GM21576 (cell line): ENCODE measurements at regions not wholly inside any gene's neighbourhood (a gene's known extent, or its start where the extent isn't known, plus 50 kb on each side); places are given as distances from the start of the nearest gene placed in this dataset.

ENCODE experiments used
- ATAC-seq: cut with Tn5 transposase; IDR thresholded peaks from one replicate; pipeline ENCODE4 v1.9.1; 2021; ENCODE audit warnings: mild to moderate bottlenecking, moderate library complexity; ENCODE audit not compliant: unreplicated experiment

DNA sequence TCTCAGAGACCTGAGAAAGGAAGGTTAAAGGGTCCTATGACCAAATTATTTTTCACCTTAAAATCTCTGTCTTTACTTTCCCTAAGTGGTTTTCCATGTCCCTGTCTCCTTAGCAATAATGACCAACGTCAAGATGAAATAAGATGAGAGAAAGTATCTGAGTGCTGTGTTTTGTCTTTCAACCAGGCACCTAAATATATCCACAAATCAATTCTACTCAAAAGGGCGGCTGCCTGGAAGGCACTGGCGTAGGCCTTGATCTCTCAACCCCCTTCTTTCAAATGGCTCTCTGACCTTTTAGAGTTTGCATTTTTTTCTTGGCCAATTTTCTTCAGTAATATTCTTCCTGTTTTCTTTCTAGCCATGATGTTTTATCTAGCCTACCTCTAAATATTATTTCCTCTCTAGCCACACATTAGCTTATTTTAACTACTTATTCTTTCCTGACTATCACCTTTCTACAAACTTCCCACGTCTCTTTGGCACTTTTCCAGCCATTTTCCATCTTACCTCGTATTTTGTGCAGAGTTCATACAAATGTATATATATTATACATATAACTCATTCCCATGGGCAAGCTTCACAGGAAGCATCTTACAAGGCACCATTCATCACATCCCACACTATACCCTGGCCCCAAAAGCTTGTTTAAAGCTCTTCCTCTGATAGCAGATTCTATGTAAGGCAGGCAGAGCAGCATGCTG, 204.5 kb downstream of the SNX18 start:
- ATAC-seq, result no peak

DNA sequence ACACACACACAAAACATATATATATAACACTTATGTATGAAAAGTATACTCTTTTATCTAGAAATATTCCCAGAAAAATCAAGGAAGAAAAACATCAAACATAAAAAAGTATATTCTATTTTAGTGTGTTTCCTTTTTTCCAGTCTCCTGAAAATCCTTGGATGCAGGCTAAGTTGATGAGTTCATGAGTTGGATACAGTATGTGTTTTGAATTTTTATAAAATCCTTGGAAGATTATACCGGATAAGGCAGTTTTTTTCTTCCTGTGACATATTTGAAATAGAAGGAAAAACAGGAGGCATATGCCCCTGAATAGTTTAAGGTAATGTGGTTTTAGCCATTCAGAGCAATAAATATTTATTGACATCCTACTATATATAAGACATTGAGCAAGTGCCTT, 203.6 kb downstream of the SNX18 start:
- no peak for ATAC-seq

DNA sequence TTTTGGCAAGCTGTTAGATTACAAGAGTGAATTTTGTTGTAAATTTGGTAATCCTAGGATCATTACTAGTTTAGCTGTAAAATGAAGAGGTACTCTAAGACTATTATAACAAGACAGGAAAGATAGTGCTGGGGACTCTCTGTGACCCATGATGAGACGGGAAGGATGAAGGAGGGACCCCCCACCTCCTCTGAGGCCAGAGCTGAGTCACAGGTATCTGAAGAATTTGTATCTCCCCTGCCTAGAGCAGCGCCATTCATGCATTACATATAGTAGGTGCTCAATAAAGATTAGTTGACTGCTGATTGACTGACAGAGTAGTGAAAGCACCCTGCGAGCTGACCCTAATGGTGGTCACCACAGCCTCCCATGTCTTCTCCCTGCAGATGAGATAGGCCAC, 202.8 kb downstream of the SNX18 start:
- no peak for ATAC-seq

DNA sequence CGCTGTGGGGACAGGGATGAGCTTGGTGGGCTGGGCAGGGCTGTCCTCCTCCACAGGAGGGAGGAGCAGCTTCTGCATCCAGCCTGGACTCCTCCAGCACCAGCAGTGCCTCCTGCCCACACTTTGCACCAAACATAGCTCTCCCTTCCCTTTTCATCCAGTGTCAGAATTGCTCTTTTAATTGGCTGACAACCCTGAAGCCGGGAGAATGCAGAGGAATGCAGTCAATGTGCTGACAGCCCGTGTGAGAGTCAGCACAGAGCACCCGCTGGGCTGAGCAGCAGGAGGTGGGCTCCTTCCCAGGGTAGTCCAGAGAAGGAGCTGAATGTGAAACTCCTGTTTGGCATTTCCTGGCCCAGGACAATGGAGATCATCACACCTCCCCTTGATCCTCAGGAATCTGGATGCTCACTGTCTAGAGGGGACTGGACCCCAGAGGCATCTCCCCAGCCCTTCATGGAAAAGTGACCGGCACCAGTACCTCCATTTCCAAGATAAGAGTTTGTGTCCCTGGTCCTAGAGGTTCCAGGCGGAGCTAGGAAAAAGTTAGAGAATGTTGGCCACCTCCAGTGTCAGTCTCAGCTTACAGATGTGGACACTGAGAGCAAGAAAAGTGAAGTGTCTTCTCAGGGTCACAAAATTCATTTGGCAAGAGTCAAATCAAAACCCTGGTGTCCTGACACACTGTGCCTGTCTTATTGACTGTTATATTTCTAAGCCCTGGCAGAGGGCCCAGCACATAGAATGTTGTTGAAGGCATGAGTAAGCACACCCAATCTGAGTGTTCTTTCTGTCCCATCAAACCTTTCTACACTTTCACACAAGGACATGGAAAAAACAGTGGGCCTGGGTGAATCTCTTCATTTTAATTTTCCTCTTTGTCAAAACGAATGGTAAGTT, 202.1 kb downstream of the SNX18 start:
- ATAC-seq, result no peak

DNA sequence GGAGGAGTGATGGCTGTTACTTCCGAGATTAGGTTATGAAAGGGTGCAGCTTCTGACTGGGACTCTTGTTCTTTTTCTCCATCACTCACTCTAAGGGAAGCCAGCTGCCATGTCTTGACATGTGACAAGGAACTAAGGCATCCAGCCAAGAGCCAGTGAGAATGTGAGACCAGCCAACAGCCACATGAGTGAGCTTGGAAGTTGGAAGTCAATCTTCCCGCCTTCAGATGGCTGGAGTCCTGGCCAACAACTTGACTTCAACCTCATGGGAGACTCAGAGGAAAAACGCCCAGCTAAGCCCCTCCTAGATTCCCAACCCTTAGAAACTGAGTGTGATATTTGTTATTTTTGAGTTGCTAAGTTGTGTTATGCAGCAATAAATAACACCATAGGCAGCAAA, 201.1 kb downstream of the SNX18 start:
- ATAC-seq, result no peak

DNA sequence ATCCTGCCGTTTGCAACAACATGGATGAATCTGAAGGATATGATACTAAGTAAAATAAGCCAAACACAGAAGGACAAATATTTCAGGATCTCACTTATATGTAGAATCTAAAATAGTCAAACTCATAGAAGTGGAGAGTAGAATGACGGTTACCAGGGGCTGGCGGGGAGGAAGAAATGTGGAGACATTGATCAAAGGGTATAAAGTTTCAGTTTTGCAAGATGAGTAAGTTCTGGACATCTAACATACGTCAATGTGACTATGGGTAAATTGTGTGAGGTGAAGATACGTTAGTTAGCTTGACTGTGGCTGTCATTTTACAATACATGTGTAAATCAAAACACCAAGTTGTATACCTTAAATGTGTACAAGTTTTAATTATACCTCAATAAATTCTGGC, 200.3 kb downstream of the SNX18 start:
- no peak for ATAC-seq

DNA sequence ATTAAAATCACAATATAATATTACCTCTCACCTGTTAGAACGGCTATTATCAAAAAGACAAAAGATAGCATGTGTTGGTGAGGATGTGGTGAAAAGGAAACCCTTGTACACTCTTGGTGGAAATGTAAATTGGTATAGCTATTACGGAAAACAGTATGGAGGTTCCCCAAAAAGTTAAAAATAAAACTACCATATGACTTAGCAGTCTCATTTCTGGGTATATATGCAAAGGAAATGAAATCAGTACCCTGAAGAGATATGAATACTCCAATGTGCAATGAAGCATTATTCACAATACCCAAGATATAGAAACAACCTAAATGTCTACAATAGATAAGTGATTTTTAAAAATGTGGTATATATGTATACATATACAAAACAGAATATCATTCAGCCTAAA, 199.9 kb downstream of the SNX18 start:
- ATAC-seq, result no peak

DNA sequence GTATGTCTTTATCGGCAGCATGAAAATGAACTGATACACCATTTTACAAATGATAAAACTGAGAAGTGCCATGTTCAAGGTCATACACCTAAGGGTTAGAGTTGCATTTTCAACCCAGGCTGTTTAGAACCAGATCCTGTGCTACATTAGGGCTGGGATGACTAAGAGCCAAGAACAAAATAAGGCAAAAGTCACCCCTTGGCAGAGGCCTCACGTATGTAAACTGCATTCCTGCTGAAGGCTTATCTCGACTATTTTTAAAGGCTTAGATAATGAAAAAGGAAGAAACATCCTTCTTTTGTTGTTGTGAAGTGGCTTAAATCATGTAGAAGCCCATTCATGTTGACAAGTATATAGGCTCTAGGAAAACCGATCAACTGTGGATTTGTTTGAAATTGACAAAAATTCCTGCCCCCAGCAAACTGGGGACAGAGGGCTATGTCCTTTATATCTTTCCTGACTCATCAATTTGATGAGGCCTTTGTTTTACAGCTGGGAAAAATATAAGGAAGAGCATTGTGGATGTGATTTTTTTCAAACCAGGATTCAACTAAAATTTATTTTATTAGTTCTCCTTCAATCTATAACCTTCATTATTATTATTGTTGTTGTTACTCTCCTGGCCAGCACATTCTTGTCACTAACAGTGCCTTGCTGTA, 196.5 kb downstream of the SNX18 start:
- no peak for ATAC-seq

DNA sequence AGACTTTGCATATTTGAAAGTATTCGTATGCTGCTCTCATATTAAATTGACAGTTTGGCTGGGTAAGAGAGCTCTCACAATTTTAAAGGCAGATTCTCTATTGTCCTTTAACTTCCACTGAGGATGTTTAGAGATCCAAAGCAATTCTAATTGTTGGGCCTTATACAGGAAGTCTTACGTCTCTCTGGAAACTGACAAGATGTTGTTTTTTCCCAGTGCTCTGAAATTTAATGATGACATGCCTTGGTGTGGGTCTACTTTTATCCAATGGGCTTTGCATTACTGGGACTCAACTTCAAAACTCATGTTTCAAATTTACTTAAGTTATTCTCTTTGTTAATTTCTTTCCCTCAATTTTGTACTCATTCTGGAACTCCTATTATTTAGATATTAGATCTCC, 191.5 kb downstream of the SNX18 start:
- ATAC-seq, result no peak

DNA sequence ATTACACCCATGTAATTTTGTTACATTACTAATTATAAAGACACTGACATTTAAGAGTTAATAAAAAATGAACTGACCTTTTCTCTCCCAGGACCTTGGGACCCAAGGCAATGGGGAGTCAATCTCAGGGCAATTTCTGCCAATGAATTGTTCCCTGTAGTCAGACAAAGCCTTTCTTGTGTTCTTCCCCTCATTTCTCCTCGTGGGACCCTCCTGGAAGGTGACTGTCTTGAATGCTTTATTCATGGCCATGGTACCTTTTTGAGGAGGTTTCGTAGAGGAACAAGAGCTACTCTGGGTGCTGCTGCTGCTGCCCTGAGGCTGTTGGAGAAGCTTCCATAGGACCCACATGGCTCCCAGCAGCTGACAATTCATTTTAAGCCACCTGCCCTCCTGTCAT, 190.3 kb downstream of the SNX18 start:
- ATAC-seq, result no peak

DNA sequence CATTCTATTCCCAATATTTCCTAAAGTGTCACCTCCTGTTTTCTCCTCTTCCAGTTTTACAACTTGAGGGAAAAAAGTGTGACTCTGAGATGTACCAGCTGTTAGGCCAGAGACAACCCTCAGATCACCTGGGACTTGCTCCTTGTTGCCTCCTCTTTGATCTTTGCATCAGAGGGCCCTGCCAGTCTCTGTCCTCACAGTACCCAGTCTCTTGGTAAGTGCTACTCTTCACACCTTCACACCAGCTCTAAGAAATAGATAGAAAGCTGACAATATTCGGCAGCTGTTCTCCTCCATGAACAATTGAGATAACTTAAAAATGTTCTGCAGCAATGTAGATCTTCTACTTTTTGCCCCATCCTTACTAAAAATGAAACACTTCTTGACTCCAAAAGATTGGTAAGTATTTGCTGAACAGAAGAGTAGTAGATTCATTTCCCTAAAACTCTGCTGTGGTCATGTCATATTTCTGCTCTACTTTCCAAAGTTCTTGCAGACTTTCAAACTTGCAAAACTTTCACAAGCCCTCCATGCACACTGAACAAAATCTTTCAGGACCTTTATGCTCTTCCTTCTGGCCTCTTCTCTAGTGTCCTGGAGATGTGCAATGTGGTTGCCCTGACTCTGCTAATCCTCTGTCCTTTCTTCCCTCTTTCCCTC, 188.6 kb downstream of the SNX18 start:
- no peak for ATAC-seq

DNA sequence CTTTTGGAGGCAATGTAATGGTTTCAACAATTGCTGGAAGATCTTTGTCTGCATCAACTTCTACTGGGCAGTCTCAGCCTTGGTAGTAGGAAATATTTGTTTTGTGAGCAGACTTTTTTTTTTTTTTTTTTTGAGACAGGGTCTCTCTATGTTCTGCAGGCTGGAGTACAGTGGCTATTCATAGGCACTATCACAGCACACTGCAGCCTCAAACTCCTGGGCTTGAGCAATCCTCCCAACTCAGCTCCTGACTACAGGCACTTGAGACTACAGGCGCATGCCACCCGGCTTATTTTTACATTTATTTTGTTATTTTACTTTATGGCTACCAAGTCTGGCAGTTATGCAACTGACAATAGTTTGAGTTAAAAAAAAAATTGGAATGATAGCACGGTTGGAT, 187.3 kb downstream of the SNX18 start:
- ATAC-seq, result no peak

DNA sequence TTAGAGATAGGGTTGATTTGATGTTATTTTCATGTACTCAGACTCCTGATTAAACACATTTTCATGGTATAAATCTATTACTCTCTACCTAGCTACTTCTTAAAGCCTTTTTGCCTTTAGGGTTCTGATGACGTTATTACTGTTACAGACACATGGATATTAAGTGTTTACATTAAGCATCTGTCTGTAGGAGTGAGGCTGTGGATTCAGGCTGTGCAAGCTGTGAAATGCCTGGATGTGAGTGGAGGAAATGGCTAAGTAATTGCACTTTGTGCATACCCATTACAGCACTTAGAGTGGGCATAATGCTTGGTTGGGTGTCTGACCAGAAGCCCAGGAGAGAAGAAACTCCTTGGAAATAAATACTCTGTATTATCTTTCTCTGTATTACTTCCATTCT, 186.8 kb downstream of the SNX18 start:
- ATAC-seq, result no peak

DNA sequence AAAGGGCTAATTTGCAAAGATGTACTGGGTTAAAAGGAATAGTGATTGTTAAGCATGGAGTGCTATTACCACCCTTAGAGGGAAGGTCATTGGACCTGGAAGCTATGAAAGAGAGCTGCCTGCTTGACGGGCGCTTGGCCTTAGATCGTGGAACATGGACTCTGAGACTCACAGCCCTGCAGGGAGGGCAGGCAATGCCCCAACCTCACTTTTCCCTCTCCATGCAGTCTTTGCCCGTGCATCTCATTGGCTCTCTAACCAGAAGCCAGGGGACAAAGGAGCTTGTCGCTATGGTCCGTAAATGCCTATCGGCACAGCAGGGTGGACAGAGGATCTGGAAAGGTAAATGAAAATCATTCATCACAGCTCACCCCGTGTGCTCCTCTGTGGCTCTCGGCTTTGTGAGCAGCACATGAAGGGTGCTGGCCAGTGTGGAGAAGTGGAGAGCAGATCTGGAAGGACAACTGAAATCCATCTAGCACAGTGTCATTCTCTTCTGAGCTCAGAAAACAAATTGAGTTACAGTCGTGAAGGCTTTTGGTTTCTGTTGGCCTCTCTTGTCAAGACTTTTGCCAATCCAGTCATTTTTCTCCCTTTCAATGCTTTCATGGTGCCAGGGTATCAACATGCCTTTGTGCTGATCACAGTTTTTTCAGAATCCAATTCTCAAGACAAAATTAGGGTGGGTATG, 186.2 kb downstream of the SNX18 start:
- no peak for ATAC-seq

DNA sequence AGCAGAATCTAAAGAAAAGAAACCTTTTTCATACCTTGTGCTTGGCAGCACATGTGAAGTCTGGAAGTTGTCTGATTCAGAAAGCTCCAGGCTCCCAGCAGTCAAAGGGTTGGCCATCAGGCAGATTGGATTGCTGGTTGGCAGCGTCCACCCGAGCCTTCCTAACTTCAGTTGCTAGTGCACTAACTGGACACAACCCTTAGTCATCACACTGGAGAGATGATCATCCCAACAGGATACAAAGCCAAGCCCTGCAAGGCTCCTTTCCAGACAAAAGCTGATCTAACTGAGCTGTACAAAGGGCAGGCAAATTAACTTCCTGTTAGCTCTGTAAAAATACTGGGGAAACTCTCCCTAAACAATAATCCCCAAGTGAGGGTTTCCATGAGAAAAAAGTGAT, 185.6 kb downstream of the SNX18 start:
- no peak for ATAC-seq

DNA sequence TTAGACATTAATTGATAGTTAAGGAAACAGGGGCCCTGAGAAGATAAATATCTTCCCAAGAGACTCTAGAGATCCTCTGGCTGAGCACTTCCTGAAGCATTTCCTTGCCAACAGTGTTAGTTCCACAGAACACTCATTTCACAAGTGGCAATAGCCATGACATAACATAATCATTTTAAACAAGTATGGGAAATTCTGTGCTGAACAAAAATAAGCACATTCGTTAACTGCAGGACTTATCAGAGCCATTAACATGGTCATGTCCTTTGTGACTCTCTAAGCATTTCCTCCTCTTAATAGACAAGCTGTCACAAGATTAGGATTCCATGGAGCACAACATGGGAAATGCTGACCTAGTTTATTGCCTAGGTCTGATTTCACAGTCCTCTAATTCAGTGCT, 184.9 kb downstream of the SNX18 start:
- ATAC-seq, result no peak

DNA sequence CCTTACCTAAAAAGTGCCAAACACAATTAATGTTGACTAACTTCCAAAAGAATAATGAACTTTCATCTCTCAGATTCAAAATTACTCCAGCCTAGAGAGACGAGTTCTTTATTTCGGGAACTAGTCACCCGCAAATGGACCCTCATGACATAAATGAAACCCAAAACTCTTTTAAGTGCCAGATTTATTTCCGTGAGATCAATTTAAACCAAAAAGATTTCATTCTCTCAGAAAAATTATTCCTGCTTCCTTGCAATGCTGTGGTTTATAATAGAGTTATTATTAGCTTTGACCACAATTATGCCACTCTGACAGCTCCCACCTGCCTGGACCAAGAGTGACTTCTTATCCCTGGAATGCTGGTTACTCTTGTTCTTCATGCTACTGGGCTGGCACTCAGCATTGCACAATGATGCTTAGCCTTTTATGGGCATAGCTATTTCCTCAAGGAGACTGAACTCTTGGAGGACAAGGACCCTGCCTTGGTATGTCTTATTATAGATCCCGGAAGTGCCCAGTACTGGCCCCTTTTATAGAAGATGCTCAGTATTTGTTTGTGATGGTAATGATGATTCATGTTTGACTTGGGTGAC, 183.5 kb downstream of the SNX18 start:
- no peak for ATAC-seq

DNA sequence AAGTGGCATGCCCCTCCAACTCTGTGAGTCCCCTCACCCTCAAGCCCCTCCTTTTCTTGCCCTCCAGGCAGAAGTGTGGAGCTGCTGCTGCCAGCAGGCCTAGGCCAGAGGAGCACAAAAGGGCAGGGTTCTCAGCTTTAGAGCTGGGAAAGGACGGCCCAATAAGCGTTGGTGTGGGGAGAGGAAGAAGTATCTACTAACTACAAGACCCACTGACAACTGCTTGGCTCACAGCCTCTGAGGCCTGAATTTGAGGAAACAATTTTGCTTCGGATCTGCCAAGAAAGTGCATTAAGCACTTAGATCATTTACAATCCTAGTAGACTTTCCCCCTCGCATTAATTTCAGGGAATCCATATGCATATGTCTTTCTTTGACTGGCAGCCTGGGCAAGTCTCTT, 179.4 kb downstream of the SNX18 start:
- ATAC-seq, result no peak

DNA sequence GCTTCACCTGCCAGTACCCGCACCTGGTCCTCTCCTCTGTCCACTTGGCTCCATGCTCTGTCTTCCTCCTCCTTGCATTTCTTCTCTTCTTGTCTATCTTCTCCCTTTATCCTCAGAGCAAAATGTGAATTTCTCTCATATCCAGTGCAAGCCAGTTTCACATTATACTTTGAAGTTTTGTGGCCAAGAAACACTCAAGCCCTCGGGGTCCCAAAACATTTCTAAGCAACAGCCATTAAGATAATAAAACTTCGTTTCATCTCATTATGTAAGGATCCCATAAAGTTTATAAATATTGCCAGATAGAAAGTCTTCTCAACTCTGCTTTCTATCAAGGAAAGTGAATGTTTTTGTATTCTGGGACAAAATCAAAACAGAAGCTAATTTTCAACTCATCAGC, 178.8 kb downstream of the SNX18 start:
- no peak for ATAC-seq

DNA sequence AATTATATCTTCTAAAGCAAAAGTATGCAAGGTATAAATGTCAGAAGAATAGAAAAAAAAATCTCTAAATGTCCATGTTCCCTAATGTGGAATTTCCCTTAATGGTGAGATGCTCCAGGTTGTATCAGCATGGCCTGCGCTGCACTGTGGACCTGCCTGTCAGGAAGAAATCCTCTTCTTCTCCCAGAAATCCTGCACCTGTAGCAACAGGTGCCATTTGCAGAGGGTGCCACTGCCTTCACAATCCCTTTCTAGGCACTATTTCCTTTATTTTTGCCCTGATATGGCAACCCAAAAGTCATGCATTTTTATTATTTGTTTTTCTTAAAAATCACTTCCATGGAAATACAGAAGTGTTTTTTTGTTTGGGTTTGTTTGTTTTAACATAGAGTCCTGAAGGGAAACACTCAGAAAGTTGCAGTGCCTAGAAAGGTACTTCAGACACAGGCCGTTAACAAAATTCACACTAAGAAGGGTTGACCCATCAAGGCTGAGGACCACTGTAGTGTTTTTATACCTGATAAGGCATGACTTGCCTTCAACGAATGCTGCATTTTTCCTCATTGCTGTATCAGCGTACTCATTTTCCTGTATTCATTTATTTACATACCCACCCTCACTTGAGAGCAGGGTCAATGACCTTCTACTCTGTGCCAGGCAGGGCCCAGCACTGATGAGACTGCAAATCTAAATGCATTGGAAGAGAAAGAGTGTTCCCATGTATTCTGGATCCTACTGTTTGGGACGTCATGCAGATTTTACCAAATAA, 177.8 kb downstream of the SNX18 start:
- no peak for ATAC-seq
